NCI-H460 (cell line): ENCODE measurements at regions not wholly inside any gene's neighbourhood (a gene's known extent, or its start where the extent isn't known, plus 50 kb on each side); places are given as distances from the start of the nearest gene placed in this dataset.
"Not testable (repeated sequence)": the region's sequence is repeated elsewhere in the genome, so short reads cannot be mapped to it uniquely, and the experiment has no call there.

Experiments used
- DNase-seq: peaks from one replicate; pipeline ENCODE4 v3.0.0-alpha.2; 2016; ENCODE audit warnings: low read depth; ENCODE audit errors: extremely low read depth

DNA sequence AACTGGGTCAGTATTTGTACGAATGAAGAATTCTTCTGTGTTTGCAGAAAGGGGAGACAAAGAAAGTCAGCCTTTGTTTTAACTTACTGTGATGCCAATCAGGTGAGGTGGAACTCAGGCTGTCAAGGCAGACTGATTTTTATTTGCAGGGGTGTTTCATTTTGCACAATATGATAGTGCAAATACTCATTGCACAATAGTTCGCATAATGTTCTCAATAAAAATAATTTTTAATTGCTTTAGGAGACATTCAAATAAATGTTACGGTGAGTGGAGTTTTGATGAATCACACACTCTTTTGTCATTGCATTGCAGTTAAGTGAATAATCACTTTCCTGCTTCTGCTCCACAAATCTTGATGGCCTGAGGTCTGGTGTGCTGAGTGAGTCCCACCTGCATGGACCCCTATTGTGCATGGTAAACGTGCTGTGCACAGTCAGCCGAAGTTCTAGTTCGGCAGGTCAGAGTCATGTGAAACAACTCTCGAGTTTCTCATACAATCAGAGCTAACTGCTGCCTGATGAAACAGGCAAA lies 141.3 kb upstream of the FZD8 start:
- no peak for DNase-seq

- DNase-seq = no peak
These were observed 139.5 kb upstream of the FZD8 start for GRCh38 chr10:35781643-35782035.

DNA sequence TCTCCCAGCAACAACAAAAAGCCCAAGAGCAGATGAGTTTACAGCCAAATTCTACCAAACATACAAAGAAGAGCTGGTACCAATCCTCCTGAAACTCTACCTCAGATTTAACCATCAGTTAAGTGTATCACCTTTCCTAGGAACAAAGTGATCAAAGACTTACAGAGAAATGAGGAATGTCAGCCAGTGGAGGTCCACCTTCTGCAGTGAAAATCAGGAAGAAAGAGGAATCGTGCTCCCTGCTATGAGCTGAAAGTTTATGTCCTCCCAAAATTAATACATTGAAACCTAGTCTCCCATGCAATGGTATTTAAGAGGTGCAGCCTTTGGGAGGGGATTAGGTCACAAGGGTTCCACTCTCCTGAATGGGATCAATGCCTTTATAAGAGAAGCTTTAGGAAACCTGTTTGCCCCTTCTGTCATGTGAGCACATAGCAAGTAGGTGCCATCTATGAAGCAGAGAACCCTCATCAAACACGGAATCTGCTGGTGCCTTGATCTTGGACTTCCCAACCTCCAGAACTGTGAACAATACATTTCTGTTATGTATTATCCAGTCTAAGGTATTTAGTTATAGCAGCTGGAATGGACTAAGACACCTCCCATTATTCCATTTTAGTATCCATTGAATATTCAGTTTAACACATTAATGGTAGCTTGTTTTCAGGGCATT lies 139.0 kb upstream of the FZD8 start:
- no peak for DNase-seq

- no peak for DNase-seq
These were observed 136.2 kb upstream of the FZD8 start for GRCh38 chr10:35778306-35778705.

GRCh38 chr10:35776557-35776956 lies 134.5 kb upstream of the FZD8 start:
- DNase-seq = not testable (repeated sequence)

DNA sequence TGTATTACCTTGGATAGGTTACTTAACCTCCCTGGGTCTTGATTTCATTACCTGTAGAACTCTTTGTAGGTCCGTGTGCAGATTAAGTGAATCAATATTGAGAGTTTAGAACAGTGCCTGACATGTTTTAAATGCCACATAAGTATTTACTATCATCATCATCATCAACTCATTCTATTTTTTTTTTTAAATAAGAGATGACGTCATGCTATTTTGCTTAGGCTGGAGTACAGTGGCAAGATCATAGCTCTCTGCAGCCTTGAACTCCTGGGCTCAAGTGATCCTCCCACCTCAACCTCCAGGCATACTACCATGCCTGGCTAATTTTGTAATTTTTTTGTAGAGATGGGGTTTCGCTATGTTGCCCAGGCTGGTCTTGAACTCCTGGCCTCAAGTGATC lies 132.0 kb upstream of the FZD8 start:
- no peak for DNase-seq

GRCh38 chr10:35770817-35771355 lies 128.8 kb upstream of the FZD8 start:
- no peak for DNase-seq

GRCh38 chr10:35769795-35770194 lies 127.7 kb upstream of the FZD8 start:
- DNase-seq = no peak

- DNase-seq = no peak
These were observed 126.6 kb upstream of the FZD8 start for GRCh38 chr10:35768731-35769130.

DNA sequence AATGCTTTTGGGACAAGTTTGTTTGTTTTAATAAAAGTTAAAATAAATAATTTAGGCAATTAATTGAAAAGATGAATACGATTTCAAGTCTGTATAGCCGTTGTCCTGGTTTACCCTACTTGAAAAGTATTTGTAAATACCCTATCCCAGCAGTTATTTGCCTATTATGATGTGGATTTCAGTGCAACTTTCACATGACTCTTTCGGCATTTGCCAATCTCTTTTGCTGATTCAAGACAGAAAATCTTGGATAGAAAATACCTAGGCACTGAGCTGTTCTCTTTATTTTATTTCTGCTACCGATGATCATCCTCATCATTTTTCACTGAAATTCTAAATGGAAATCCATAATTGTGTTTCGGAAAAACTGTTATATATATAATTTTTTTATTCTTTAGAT lies 125.9 kb upstream of the FZD8 start:
- no peak for DNase-seq

GRCh38 chr10:35765996-35766395 lies 123.9 kb upstream of the FZD8 start:
- DNase-seq = no peak

GRCh38 chr10:35765066-35765527 lies 123.0 kb upstream of the FZD8 start:
- DNase-seq = no peak

DNA sequence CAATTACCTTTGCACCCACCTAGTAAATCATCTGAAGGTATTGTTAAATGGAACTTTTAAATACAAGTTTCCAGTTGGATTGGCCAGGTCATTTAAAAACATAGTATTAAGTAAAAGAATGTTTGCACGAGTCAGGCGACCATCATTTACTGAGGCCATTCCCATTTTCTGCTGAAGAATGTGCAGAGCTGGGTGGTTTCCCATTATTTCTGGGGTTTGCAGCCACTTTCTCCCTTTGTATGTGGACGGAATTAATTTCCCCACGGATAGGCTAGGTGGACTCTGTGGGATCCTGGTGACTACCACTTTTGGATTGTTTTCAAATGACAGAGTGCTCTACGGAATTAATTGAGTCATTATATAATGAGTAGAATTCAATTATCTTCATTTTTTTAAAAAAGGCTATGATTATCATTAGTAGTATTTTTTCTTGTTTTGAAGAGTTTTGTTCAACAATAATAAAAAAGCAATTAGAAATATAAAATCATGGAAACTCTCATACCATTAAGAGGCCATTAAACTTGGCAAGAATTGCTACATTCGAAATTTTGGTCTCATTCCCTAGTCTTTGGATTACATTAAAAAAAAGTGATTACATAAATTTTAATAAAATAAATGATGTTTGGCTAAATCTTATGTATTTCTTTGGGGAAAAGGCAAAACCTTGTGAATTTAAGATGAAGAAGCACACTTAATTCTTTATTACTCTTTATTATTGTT lies 120.4 kb upstream of the FZD8 start:
- no peak for DNase-seq

DNA sequence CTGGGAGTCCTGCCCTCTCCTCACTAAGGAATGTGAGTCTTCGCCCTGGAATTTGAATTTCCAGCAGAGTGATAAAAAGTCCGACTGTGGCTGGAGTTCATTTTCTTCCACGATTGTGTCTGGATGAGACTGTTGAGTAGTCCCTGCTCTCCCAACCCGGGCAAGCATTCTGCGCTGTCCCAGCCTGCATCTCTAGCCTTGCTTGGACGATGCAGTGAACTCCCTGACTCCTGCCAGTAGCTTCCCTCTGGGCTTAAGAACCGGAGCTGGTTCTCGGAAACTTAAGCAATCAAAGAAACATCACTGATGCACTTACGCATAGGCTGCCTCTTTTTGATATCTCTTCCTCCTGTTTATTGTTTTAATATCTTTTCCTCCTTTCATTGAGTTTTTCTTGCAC lies 116.0 kb upstream of the FZD8 start:
- no peak for DNase-seq

- DNase-seq = no peak
These were observed 112.4 kb upstream of the FZD8 start for GRCh38 chr10:35754519-35754918.

DNA sequence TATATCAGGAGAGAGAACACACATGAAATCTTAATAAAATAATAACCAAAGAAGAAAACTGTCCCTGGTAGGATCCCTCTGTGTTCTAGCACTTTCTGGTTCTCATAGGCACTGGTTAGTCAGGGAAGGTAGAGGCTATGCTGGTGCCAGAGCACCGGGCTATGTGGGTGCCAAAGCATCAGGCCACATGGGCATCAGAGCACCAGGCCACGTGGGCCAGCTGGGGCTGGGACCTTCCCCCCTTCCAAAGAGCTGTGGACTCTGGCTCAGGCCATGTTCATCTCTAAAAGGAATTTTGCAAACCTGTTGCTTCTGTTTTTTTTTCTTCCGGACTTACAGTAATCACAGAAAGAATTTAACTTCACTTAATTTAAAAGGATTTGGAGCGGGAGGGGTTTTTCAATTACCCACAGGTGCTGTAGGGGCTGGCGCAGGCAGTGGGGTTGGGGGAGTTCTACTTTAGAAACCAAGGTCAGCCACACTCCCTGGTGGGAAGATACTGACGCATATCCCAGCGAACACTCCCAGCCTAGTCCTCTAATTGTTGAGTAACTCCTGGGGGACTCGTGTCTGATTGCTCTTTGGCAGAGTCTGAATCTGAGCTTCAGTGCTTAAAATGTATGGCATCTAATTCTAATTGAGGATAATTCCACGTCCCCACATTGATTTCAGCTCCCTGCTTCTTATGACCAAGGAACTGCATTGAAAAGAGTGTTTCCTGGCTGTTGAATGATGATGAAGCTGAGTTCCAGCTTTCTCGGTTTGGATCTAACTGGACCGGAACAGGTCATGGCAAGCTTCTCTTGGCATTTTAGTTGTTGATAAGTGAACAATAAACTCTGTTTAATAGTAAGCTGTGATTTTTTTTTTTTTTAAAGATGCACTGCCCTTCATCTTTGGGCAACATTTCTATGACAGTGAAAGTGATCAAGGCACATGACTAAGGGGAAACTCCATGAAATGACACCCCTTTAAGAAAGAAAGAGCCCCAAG lies 110.7 kb upstream of the FZD8 start:
- DNase-seq = no peak

DNA sequence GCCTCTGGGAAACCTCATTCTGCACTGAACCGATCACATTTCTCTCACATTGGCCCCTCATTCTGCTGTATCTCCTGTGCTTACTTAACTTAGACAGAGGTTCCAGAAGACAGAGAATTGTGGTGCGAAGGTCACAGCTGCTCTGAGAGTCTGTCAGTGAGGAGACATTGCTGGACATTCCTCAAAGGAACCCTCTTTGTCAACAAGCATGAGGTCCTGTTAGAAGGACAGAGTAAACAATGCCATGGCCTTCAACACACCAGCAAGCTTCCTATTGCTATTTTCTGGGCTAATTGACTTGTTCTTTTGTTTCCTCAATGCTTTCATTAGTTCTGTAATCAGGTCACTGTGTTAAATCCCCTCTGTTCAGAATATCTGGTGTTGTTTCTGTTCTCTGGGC lies 109.3 kb upstream of the FZD8 start:
- no peak for DNase-seq

- DNase-seq = no peak
These were observed 107.1 kb upstream of the FZD8 start for GRCh38 chr10:35749230-35749629.

GRCh38 chr10:35745617-35746403 lies 103.7 kb upstream of the FZD8 start:
- no peak for DNase-seq

GRCh38 chr10:35743851-35744250 lies 101.8 kb upstream of the FZD8 start:
- DNase-seq = no peak
